Mesendoderm (in vitro differentiated cells): ENCODE measurements at regions not wholly inside any gene's neighbourhood (a gene's known extent, or its start where the extent isn't known, plus 50 kb on each side); places are given as distances from the start of the nearest gene placed in this dataset.

ENCODE experiments used
- DNase-seq: peaks from one replicate; pipeline ENCODE4 v3.0.0; 2013
- H2AK5ac ChIP-seq: 2 replicates; pipeline ENCODE4 v1.6.1; 2013; ENCODE audit warnings: low read length, inconsistent platforms
- H2BK120ac ChIP-seq: 2 replicates; pipeline ENCODE4 v1.6.1; 2013; ENCODE audit warnings: low read depth, mild to moderate bottlenecking, low read length, moderate library complexity, mixed read lengths
- H2BK15ac ChIP-seq: replicated peaks from 2 replicates; pipeline ENCODE4 v1.6.1; 2013; ENCODE audit warnings: low read depth, mild to moderate bottlenecking, moderate library complexity
- H2BK5ac ChIP-seq: 2 replicates; pipeline ENCODE4 v1.6.1; 2013; ENCODE audit warnings: low read length, inconsistent platforms
- H3K18ac ChIP-seq: 2 replicates; pipeline ENCODE4 v1.6.1; 2013; ENCODE audit warnings: mild to moderate bottlenecking, low read length, mixed read lengths
- H3K23ac ChIP-seq: one replicate; pipeline ENCODE4 v1.6.1; 2013; ENCODE audit warnings: low read length
- H3K27ac ChIP-seq: 2 replicates; pipeline ENCODE4 v1.5.1; 2013; ENCODE audit warnings: low read depth, mild to moderate bottlenecking, inconsistent platforms, low read length, moderate library complexity
- H3K27me3 ChIP-seq: 2 replicates; pipeline ENCODE4 v1.6.1; 2013; ENCODE audit warnings: low read length, control low read depth, mild to moderate bottlenecking, inconsistent platforms; ENCODE audit not compliant: insufficient read depth, poor library complexity
- H3K36me3 ChIP-seq: 2 replicates; pipeline ENCODE4 v1.6.1; 2013; ENCODE audit warnings: low read length, inconsistent platforms; ENCODE audit not compliant: control insufficient read depth, insufficient read depth
- H3K4ac ChIP-seq: one replicate; pipeline ENCODE4 v1.6.1; 2013; ENCODE audit warnings: low read depth, mild to moderate bottlenecking, low read length, moderate library complexity
- H3K4me1 ChIP-seq: 2 replicates; pipeline ENCODE4 v1.6.1; 2013; ENCODE audit warnings: low read depth, low read length, inconsistent platforms; ENCODE audit not compliant: control insufficient read depth
- H3K4me2 ChIP-seq: 2 replicates; pipeline ENCODE4 v1.6.1; 2013; ENCODE audit warnings: low read length
- H3K4me3 ChIP-seq: 2 replicates; pipeline ENCODE4 v1.5.1; 2013; ENCODE audit warnings: mild to moderate bottlenecking, low read length
- H3K56ac ChIP-seq: one replicate; pipeline ENCODE4 v1.6.1; 2013; ENCODE audit warnings: low read length
- H3K79me1 ChIP-seq: 2 replicates; pipeline ENCODE4 v1.6.1; 2013; ENCODE audit warnings: low read length, inconsistent platforms
- H3K79me2 ChIP-seq: 2 replicates; pipeline ENCODE4 v1.6.1; 2013; ENCODE audit warnings: mild to moderate bottlenecking, low read length; ENCODE audit not compliant: control insufficient read depth, insufficient read depth
- H3K9ac ChIP-seq: 2 replicates; pipeline ENCODE4 v1.6.1; 2013; ENCODE audit warnings: low read length, inconsistent platforms
- H4K5ac ChIP-seq: one replicate; pipeline ENCODE4 v1.6.1; 2013; ENCODE audit warnings: low read length
- H4K8ac ChIP-seq: one replicate; pipeline ENCODE4 v1.6.1; 2013; ENCODE audit warnings: low read depth, mild to moderate bottlenecking, control low read depth, low read length, moderate library complexity
- WGBS: extraction: QIAGEN DNeasy Blood & Tissue Kit; methylation state at CpG from one replicate; pipeline ENCODE4 v1.1.7; 2013; ENCODE audit warnings: low lambda C conversion rate, missing lambda C conversion rate; ENCODE audit not compliant: insufficient coverage; ENCODE audit errors: extremely low coverage; 5-methylcytosine and 5-hydroxymethylcytosine counted together

- Histone ChIP-seq H2AK5ac (no peak overlapping the region), H4K5ac (no peak overlapping the region), H2BK120ac (no peak overlapping the region), H3K56ac (no peak overlapping the region), H2BK5ac (no peak overlapping the region), H2BK15ac (no peak overlapping the region), H4K8ac (no peak overlapping the region), H3K79me2 (no peaks in the 10 kb centered on the region), H3K18ac (no peak overlapping the region), H3K36me3 (no peaks in the 10 kb centered on the region), H3K9ac (no peak overlapping the region), H3K79me1 (no peaks in the 10 kb centered on the region), H3K23ac (no peak overlapping the region), H3K4me2 (no peak overlapping the region), H3K27ac (no peak overlapping the region), H3K4ac (no peak overlapping the region), H3K4me3 (no peak overlapping the region), H3K4me1 (no peaks in the 10 kb centered on the region), H3K27me3 (no peaks in the 10 kb centered on the region)
- no peak for DNase-seq
- WGBS: no CpG with 5 or more reads among the region's 3 CpGs
Measured at GRCh38 chrY:12410696-12411095, 290.3 kb upstream of the USP9Y start.

GRCh38 chrY:12421072-12421787, 279.8 kb upstream of the USP9Y start:
- H3K36me3 ChIP-seq: no peaks in the 10 kb centered on the region
- H2BK5ac ChIP-seq: no peak overlapping the region
- no peak overlapping the region for H3K4me2 ChIP-seq
- no peaks in the 10 kb centered on the region for H3K27me3 ChIP-seq
- no peak overlapping the region for H3K4me3 ChIP-seq
- H3K56ac ChIP-seq: peak overlapping the region; percentile 22
- no peaks in the 10 kb centered on the region for H3K79me2 ChIP-seq
- no peak overlapping the region for H2BK15ac ChIP-seq
- H2BK120ac ChIP-seq: no peak overlapping the region
- WGBS: no CpG with 5 or more reads among the region's 60 CpGs
- no peak overlapping the region for H4K8ac ChIP-seq
- no peaks in the 10 kb centered on the region for H3K79me1 ChIP-seq
- no peak overlapping the region for H4K5ac ChIP-seq
- no peak overlapping the region for H3K27ac ChIP-seq
- H2AK5ac ChIP-seq: no peak overlapping the region
- no peak overlapping the region for H3K23ac ChIP-seq
- peak overlapping the region; percentile 32 for H3K9ac ChIP-seq
- H3K18ac ChIP-seq: no peak overlapping the region
- H3K4ac ChIP-seq: no peak overlapping the region
- peak; percentile 73 for DNase-seq
- no peaks in the 10 kb centered on the region for H3K4me1 ChIP-seq

GRCh38 chrY:12421788-12422124, 279.3 kb upstream of the USP9Y start:
- no peaks in the 10 kb centered on the region for H3K36me3 ChIP-seq
- H2BK120ac ChIP-seq: no peak overlapping the region
- no peak for DNase-seq
- no peaks in the 10 kb centered on the region for H3K4me1 ChIP-seq
- no peak overlapping the region for H2AK5ac ChIP-seq
- no peaks in the 10 kb centered on the region for H3K79me2 ChIP-seq
- H3K4me3 ChIP-seq: no peak overlapping the region
- H2BK5ac ChIP-seq: no peak overlapping the region
- H3K79me1 ChIP-seq: no peaks in the 10 kb centered on the region
- H2BK15ac ChIP-seq: no peak overlapping the region
- no CpG with 5 or more reads among the region's 18 CpGs for WGBS
- H3K56ac ChIP-seq: no peak overlapping the region
- no peak overlapping the region for H3K4me2 ChIP-seq
- H3K23ac ChIP-seq: no peak overlapping the region
- H4K5ac ChIP-seq: no peak overlapping the region
- H3K27ac ChIP-seq: no peak overlapping the region
- no peak overlapping the region for H3K9ac ChIP-seq
- H3K18ac ChIP-seq: no peak overlapping the region
- H4K8ac ChIP-seq: no peak overlapping the region
- H3K27me3 ChIP-seq: no peaks in the 10 kb centered on the region
- H3K4ac ChIP-seq: no peak overlapping the region

GRCh38 chrY:12422536-12422935, 278.5 kb upstream of the USP9Y start:
- no peak for DNase-seq
- no peak overlapping the region for H4K5ac ChIP-seq
- no CpG with 5 or more reads among the region's 5 CpGs for WGBS
- no peak overlapping the region for H3K4ac ChIP-seq
- no peak overlapping the region for H3K18ac ChIP-seq
- no peak overlapping the region for H2BK120ac ChIP-seq
- H3K56ac ChIP-seq: no peak overlapping the region
- no peaks in the 10 kb centered on the region for H3K4me1 ChIP-seq
- H3K27me3 ChIP-seq: no peaks in the 10 kb centered on the region
- no peak overlapping the region for H2BK15ac ChIP-seq
- no peak overlapping the region for H2BK5ac ChIP-seq
- H3K79me2 ChIP-seq: no peaks in the 10 kb centered on the region
- no peak overlapping the region for H2AK5ac ChIP-seq
- H3K27ac ChIP-seq: no peak overlapping the region
- no peak overlapping the region for H3K23ac ChIP-seq
- no peak overlapping the region for H3K4me2 ChIP-seq
- no peak overlapping the region for H4K8ac ChIP-seq
- H3K79me1 ChIP-seq: no peaks in the 10 kb centered on the region
- H3K4me3 ChIP-seq: no peak overlapping the region
- H3K9ac ChIP-seq: no peak overlapping the region
- no peaks in the 10 kb centered on the region for H3K36me3 ChIP-seq

GRCh38 chrY:12423416-12424252, 277.4 kb upstream of the USP9Y start:
- DNase-seq: no peak
- Histone ChIP-seq H3K4me1 (no peaks in the 10 kb centered on the region), H3K27ac (no peak overlapping the region), H3K9ac (no peak overlapping the region), H2BK15ac (no peak overlapping the region), H2AK5ac (no peak overlapping the region), H3K4ac (no peak overlapping the region), H4K5ac (no peak overlapping the region), H3K23ac (no peak overlapping the region), H3K56ac (no peak overlapping the region), H3K4me2 (no peak overlapping the region), H3K4me3 (no peak overlapping the region), H3K27me3 (no peaks in the 10 kb centered on the region), H2BK120ac (no peak overlapping the region), H3K79me2 (no peaks in the 10 kb centered on the region), H3K79me1 (no peaks in the 10 kb centered on the region), H2BK5ac (no peak overlapping the region), H3K36me3 (no peaks in the 10 kb centered on the region), H3K18ac (no peak overlapping the region), H4K8ac (no peak overlapping the region)
- no CpG with 5 or more reads among the region's 6 CpGs for WGBS
